GDM1 (cell line): ENCODE measurements at regions not wholly inside any gene's neighbourhood (a gene's known extent, or its start where the extent isn't known, plus 50 kb on each side); places are given as distances from the start of the nearest gene placed in this dataset.

ENCODE experiments used
- DNase-seq: peaks from one replicate; lab custom pipeline; 2025; lab: John Stamatoyannopoulos, UW

- no peak for DNase-seq
These were observed 167.7 kb downstream of the ANAPC1 start for GRCh38 chr2:111715987-111716904.

GRCh38 chr2:111716905-111717775, 166.9 kb downstream of the ANAPC1 start:
- no peak for DNase-seq
